NOMO-1 (cell line): ENCODE measurements at regions not wholly inside any gene's neighbourhood (a gene's known extent, or its start where the extent isn't known, plus 50 kb on each side); places are given as distances from the start of the nearest gene placed in this dataset.

Experiments used
- DNase-seq, 2 experiments: peaks; one replicate each; lab custom pipeline; 2025; ENCODE audit not compliant: unreplicated experiment in 2 of 2; lab: John Stamatoyannopoulos, UW

DNA sequence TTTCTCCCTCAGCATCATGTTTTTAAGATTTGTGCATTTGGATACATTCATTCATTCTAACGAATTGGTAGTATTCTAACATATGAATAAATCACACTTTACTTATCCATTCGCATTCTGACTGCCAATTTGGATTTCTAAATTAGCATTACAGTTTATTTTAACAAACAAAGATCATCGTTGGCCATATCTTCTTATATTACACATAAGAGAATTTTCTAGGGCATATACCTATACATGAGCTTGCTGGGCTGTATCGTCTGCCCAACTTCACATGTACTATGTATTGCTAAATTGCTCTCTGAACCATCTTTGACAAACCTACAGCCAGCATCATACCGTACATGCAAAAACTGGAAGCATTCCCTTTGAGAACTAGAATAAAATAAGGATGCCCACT lies 265.8 kb upstream of the PPP2R3A start:
- DNase-seq: no peak

DNA sequence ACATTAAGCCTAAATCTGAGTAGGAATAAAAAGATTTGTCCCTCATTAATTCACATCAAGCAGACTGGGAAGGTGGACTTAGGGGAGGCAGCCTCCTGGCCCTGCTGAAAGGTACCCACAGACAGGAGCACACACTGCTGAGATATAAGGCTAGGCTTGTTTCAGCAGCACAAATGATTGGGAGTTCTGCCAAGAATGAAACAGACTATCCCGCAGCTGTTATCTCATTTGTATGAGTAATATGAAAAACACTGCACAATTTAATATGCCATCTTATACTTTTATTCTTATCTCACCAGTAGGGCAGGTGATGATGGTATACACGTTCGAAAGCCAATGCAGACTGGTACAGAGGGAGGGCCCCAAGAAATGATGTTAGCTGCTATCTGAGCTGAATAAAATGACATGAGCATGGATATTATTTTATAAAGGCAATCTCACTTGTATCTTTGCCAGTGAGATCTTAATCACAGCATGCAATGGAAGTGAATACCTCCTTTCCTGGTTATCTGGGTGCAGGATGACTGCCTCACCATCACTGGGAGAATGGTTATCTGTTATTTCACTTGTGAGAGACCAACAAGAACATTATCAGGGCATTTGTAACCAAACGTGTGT lies 258.7 kb upstream of the PPP2R3A start:
- no peak for DNase-seq

DNA sequence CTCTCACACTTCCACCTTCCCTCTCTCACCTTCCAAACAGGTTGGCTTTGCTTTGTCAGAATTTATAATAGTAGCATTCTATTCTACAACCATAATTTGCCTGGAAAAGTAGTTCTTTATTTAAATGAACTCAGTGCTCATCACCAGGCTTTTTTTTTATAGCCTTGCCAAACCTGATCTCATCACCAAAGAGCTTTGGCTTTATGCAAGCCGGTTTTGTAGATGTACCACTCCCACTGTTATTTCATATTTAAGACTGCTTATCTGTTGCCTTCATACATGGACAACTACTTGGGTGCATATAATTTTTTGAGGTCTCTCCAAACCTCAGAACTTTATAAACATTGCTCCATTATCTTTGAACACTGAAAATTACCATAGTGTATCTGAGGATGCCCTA lies 246.1 kb upstream of the PPP2R3A start:
- no peak for DNase-seq

DNA sequence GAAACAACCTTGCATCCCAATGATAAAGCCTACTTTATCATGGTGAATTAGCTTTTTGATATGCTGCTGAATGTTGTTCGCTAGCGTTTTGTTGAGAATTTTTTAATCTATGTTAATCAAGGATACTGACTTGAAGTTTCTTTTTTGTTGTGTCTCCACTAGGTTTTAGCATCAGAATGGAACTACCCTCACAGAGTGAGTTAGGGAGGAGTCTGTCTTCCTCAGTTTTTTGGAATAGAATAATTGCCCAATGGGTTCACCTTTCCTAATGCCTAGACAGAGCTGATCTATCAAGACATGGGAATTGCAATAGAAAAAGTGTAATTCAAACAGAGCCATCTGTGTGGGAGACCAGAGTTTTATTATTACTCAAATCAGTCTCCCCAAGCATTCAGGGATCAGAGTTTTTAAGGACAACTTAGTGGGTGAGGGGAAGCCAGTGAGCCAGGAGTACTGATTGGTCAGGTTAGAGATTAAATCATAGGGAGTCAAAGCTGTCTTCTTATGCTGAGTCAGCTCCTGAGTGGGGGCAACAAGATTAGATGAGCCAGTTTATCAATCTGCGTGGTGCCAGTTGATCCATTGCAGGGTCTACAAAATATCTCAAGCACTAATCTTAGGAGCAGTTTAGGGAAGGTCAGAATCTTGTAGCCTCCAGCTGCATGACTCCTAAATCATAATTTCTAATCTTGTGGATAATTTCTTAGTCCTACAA lies 237.4 kb upstream of the PPP2R3A start:
- no peak for DNase-seq

DNA sequence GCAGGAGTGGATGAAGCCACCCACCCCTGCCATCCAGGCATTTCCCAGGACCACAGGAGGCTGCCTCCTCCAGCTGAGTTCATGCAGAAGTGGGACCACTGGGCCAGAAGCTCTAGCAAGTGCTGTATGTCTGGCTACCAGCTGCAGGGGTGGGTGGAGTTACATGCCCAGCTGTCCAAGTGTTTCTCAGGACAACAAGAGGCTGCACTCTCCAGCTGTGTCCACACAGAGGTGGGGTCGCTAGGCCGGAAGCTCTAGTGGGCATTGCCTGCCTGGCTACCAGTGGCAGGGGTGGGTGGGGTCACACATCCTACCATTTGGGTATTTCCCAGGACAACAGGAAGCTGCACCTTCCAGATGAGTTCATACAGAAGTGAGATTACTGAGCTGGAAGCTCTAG lies 234.0 kb upstream of the PPP2R3A start:
- DNase-seq: no peak

DNA sequence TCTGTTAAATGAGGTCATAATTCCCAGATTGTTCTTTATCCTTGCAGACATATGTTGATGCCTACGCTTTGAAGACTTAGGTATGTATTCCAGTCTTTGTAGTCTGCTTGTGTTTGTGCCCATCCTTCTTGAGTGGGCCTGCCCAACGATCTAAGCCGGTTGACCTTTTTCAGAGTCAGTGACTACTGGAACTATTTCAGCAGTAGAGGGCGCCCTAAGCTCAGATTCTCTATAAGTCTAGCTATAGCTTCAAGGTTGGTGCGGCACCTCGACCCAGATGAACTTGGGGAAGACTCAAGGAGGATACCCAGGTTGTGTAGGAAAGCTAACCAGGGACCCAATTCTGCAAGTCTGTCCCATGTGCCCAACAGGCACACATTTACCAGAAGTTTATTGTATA lies 228.8 kb upstream of the PPP2R3A start:
- peak in 1 of 2 experiments; percentile 13 for DNase-seq

DNA sequence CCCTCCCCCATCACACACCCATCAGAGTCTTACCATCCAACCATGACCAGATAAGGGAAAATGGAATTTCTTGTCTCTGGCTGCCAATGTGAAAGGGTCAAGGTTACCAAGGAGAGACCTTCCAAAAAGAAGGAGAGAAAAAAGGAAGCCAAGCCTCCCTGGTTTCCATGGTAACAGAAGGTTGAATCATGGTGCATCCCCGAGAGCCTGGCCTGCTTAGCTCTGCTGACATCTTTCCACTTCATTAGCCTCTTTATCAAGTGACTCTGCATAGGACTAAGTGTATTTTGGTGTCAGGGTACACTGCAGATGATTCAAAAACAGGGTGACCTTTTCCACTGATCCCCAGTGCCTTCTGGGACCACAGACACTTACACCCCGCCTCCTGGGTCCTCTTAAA lies 225.7 kb upstream of the PPP2R3A start:
- no peak for DNase-seq

DNA sequence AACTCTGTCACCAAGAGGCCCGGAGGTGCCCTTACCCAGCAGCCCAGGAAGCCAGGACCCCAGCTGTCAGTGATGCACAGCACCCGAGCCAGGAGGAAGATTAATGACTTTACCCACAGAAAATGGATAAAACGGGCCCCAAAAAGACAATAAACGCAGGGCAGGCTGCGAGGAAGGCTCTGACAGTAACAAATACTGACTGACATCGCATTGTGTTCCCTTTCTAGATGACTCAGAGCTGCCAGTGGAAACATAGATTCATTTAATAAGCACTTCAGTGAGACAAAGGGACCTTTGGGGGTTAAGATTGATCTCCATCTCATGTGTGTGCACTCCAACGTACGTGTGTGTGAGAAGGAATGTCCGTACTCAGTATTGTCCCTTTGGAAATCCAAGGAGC lies 225.3 kb upstream of the PPP2R3A start:
- DNase-seq: no peak

DNA sequence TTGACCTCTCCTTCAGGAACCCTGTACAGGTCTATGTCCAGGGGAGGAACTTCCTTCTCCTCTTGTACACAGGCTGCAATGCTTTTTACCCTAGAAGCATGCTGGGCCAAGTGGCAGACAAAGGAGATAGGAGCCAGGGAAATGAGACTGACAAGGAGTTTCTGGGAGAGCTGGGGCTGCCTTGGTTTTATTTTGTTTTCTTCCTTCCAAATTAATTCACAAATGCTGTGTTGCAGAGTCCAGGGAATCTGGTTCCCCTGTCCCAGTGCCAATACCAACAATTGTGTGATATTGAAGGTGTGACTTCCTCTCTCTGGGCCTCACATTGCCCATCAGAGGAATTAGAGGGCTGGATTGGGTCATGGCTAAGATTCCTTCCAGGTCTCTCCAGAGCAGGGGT lies 224.8 kb upstream of the PPP2R3A start:
- no peak for DNase-seq

DNA sequence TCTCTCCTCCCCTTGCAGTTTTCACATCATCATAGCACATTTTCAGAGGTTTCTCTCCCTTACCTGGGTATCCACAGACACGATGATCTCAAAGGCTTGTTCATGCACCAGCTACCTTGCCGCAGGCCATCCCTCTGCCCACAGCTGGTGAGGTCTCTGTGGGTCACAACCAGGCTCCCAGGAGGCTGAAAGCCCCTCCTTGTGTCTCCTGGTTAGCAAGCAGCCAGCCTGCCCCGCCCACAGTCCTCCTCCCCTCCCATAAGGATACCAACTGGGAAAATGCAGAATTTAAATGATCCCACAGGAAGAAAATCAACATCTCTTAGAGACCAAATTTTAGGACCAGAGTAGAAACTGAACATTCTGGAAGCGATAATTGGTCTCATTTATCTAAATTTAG lies 213.5 kb upstream of the PPP2R3A start:
- DNase-seq: no peak

DNA sequence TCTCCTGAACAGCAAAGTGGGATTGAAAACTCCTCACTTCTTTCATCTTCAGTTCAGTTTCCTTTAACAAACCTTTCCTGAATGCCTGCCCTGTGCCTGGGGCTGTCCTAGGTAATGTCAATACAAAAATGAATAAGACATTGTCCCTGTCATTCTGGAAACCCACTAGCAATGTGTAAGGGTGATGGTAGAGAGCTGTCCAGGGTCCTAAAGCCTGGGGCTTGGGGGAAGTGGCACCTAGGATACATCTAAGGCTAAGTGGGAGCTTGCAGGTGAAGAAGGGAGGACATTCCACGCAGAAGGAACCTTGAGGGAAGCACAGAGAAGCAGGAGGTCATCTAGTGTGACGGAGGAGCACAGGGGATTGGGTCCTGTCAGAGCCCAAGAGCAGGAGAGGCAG lies 212.7 kb upstream of the PPP2R3A start:
- no peak for DNase-seq

DNA sequence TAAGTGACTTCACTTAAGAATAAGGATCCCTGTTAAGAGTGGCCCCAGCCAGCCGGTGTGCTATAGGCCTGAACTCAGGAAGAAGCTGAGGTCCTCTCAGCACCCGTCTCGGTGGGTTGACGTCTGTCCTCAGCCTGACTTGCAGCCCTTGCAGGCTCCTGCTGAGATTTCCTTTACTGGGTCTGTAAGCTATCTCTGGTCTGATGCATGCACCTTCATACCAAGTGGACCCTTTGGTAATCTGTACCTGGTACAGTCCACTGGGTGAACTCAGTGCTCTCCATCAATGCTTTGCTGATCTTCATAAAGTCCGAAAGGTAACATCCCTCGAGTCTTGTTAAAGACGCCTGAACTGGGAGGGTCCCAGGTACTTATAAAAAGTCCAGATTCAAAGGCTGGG lies 212.0 kb upstream of the PPP2R3A start:
- no peak for DNase-seq

DNA sequence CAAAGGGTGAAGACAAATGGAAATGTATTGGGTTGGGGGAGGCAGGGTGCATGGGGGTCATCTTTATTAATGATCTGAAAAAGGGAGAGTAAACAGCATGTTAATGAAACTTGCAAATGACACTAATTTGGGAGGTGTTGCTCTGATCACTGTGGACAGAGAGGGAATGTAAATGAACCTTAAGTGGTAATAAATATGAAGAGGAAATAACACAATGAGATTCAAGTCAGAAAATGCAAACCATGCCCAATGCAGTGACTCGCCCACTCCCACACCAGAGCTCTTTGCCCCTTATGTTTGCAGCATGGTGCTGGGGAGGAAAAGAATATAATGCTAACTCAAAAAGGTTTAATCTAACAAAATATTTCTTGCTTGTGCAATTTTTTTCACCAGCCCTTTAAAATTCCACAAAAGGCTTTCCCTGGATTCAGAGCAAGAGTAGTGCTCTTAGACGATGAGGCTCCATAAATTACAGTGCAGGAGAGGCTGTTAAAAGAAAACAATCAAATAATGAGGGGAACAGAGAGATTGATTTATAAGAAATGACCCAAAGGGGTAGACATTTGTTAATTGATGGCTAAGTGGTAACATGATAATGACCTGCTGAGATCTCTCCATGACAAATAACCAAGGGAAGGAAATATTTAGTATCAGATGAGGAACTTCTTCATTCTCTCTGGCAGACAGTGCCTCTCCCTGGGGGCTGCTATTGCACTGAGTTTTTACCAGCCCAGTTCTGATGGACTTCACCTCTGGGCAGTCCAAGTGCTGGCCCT lies 210.0 kb upstream of the PPP2R3A start:
- no peak for DNase-seq

DNA sequence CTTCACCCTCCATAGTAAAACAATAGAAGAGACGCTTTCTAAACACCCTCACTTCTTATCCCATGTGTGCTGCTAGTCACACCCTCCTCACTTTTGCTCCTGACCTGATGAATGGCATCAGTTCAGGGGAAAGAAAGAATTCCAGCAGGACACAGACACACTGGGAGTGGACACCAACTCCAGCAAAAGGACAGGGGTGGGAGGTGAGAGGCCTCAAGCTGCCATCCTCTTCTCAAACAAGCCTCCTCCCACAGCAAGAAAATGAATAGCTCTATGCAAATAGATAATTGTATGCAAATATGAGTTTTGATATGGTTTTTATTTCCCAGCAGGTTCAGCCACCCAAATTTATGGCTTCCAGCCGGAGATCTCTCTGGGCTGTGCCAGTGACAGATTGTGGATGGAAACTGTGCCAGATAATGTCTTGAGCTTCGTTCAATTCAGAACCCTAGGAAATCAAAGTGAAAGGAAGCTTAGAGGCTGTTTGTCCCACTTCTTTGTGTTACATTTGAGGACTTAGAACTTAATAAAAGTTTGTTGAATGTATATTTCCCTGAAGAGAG lies 209.3 kb upstream of the PPP2R3A start:
- DNase-seq: no peak

DNA sequence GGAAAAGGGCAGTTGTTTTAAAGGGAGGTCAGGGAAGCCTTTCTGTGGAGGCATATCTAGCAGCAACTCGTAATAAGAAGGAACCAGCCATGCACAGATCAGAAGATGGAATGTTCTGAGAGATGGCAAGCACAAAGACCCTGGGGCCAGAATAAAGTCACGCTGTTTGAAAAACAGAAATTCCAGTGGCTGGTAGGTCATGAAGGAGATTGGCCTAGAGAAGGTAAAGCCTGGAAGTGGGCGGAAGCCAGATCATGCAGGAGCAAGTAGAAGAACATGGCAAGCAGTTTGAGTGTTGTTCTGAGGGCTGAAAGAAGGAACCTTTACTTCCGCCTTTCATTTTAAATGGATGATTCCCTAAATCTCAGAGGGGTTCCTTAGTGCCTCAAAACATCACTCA lies 208.1 kb upstream of the PPP2R3A start:
- peak in 1 of 2 experiments; percentile 11 for DNase-seq

DNA sequence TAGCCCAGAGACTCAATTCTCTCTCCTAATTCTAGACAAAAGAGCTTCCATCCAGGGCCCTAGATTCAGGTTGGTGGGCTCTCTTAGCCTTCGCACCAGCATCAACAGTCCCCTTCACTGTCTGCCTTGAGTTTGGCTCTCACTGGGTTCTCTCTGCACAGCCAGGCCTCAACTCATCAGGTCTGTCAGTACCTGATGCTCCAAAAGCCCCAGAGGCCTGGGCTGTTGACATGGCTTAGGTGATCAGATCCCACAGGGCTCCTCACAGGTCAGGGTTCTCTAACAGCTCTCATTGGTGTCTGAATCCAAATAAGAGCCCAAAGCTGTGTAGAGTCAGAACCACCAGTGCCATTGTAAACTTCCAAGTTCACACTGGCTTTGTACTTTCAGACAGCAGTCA lies 206.6 kb upstream of the PPP2R3A start:
- no peak for DNase-seq

DNA sequence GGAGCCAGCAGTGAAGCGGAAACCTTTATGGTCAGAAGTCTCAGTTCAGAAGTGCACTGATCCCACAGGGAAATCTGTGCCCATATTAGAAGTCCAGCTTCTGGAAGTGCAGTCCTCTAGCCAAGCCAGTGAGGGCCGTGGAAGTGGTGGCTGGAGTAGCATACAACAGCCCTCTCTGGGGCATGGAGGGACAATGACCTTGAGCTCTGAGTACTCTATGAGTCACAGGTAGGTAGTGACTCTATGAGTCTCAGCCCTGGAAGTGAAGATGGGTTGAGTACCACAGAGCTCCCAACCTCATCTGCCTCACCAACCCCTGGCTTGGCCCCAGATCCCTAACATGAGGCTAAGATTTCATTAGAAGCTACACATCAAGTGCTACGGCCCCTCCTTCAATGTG lies 205.9 kb upstream of the PPP2R3A start:
- DNase-seq: no peak

DNA sequence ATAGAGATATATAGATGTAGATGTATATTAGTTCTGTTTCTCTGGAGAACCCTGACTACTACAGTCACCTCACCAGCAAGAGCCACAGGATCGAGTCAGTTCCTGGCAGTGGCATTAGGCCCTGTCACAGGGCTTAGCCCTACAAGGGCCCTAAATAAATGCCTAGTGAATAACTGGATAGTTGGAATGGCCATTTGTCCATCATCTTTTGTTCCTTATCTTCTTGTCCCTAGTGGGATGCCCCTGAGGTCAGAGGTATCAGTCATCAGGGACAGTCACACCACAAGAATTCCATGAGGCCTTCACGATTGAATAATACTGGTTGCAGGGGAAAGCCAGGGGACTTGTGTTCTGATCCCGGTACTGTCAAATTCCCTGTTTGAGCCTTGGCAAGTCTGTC lies 204.9 kb upstream of the PPP2R3A start:
- DNase-seq: no peak

DNA sequence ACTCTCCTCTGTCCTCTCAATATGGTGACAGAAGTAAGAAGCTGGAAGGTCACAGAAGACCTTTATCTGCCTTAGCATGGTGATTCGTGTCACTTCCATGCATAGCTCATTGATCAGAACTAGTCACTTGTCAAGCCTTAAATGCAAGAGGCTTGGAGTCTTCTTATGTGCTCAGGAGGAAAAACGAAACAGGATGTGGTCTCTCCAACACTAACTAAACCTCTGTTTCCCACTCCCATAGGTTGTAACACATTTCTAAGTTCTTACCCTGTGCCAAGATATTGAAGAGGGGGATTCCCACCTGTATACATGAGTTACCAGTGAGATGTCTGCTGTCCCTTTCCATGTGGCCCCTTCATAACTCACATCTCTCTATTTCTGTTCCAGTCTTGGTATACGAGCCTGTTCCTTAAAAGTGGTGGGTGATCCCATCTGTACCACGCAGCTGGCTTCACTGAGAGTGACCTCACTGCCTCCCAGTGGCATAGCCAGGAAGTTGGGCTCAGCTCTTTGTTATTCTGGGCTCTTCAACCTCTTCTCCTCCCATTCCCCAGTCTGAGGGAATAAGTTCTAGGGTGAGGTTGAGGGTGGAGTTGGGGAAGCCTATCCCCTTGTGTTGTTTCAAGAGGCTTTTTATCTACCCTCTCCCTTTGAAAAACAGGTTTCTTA lies 203.2 kb upstream of the PPP2R3A start:
- no peak for DNase-seq

DNA sequence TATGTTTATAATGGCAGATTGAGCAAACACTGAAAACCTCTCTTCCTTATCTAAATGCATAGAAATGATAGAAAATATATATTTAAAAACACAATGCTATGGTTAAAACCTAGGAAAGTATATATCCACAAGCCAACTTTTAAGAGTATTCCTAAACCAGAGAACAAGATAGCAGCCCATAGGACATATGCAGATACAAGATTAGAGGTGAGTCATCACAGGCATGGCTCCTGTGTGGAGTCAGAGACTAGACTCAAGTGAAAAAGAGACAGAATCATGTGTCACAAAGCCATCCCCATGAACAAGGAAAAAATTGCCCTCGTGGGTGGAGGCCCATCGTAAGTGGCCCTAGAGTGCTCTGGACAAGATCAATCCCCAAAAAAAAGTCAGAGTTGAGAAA lies 199.4 kb upstream of the PPP2R3A start:
- DNase-seq: no peak

DNA sequence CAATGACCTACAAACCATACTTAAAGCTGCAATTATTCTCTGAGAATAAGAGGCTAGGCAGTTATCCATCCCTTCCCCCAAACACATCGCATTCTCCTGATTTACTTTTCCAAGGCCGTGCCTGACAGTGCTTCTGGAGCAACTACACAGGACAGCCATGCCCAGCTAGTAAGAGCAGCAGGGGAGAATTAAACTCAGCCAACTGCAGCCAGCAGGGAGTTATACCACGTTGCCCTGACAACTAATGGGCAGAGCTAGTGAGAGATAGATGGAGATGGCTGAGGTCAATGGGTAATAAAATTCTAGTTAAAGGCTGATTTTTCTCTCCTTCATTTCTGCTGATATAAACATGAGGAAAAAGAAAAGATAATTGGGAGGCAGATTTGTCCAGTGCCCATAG lies 193.8 kb upstream of the PPP2R3A start:
- DNase-seq: no peak
